Breast epithelium (tissue), 4 donors: ENCODE measurements at regions not wholly inside any gene's neighbourhood (a gene's known extent, or its start where the extent isn't known, plus 50 kb on each side); places are given as distances from the start of the nearest gene placed in this dataset.

Experiments used
- DNase-seq, 2 donors: peaks; one replicate each; pipeline ENCODE4 v3.0.0-alpha.2; 2019; ENCODE audit warnings: low spot score in 2 of 2
- H3K27ac ChIP-seq, 2 donors: fragments of 200-600 bp; sonication (generic) in 1 of 2; one replicate each; pipeline ENCODE4 v1.5.1; 2016 to 2019; ENCODE audit warnings: mild to moderate bottlenecking in 1 of 2
- H3K27me3 ChIP-seq, 2 donors: fragments of 200-600 bp; sonication (generic) in 1 of 2; one replicate each; pipeline versions ENCODE4 v1.5.1 to v1.6.0; 2017 to 2019; ENCODE audit warnings: control low read depth in 1 of 2, mild to moderate bottlenecking in 1 of 2
- H3K36me3 ChIP-seq: fragments of 200-600 bp; one replicate; pipeline ENCODE4 v1.5.1; 2019
- H3K4me1 ChIP-seq, 2 donors: fragments of 200-600 bp; sonication (generic); one replicate each; pipeline ENCODE4 v1.5.1; 2016 to 2019; ENCODE audit warnings: control low read depth in 1 of 2
- H3K4me3 ChIP-seq, 3 donors: fragments of 200-600 bp; sonication (generic); 1 replicate in 2 of 3; 2 replicates in 1 of 3; pipeline ENCODE4 v1.5.1; 2016 to 2019; ENCODE audit warnings: mild to moderate bottlenecking in 3 of 3, moderate library complexity in 2 of 3
- H3K9me3 ChIP-seq, 2 donors: fragments of 200-600 bp; sonication (generic) in 1 of 2; one replicate each; pipeline ENCODE4 v1.5.1; 2016 to 2019; ENCODE audit warnings: control low read depth in 1 of 2
- CTCF ChIP-seq, 3 donors: fragments of 450-650 bp; IDR thresholded peaks; one replicate each; pipeline ENCODE4 v1.5.1; 2016 to 2017; ENCODE audit warnings: antibody characterized with exemption in 3 of 3, mild to moderate bottlenecking in 3 of 3, moderate library complexity in 3 of 3
- POLR2A ChIP-seq: fragments of 450-650 bp; IDR thresholded peaks from one replicate; pipeline ENCODE4 v1.6.1; 2016; ENCODE audit warnings: antibody characterized with exemption, mild to moderate bottlenecking, moderate library complexity
- POLR2AphosphoS5 ChIP-seq, 3 donors: sonication (generic); formaldehyde crosslinking; IDR thresholded peaks; one replicate each; pipeline ENCODE4 v1.6.1; 2017; ENCODE audit warnings: antibody characterized with exemption in 3 of 3
- intact Hi-C: fragments of 100-400 bp; cut with DNase I; formaldehyde crosslinking; loops from one replicate; pipeline ENCODE4 v1.15.1; 2023; ENCODE audit warnings: low total_unique reads

DNA sequence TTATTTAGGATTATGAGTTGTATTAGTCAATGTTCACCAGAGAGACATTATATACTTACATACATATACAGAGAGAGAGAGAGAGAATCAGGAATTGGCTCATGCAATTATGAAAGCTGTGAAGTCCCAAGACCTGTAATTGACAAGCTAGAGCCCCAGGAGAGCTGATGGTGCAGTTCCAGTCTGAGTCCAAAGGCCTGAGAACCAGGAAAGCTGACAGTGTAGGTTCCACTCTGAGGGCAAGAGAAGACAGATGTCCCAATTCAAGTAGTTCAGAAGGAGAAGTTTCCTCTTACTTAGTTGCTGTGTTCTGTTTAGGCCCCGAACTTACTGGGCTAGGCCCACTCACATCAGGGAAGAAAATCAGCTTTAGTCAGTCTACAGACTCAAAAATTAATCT, 76.4 kb upstream of the FICD start:
- H3K27ac ChIP-seq: no peak overlapping the region
- no peak overlapping the region for H3K4me3 ChIP-seq
- no peaks in the 10 kb centered on the region for H3K36me3 ChIP-seq
- no peaks in the 10 kb centered on the region for H3K9me3 ChIP-seq
- intact Hi-C loops: no loop called here
- no peaks in the 10 kb centered on the region for H3K27me3 ChIP-seq
- TF ChIP-seq POLR2AphosphoS5 (IDR thresholded peaks at IDR 0.05): no peak
- TF ChIP-seq CTCF (IDR thresholded peaks at IDR 0.05): no peak
- TF ChIP-seq POLR2A: no peak
- DNase-seq: no peak
- H3K4me1 ChIP-seq: no peaks in the 10 kb centered on the region

DNA sequence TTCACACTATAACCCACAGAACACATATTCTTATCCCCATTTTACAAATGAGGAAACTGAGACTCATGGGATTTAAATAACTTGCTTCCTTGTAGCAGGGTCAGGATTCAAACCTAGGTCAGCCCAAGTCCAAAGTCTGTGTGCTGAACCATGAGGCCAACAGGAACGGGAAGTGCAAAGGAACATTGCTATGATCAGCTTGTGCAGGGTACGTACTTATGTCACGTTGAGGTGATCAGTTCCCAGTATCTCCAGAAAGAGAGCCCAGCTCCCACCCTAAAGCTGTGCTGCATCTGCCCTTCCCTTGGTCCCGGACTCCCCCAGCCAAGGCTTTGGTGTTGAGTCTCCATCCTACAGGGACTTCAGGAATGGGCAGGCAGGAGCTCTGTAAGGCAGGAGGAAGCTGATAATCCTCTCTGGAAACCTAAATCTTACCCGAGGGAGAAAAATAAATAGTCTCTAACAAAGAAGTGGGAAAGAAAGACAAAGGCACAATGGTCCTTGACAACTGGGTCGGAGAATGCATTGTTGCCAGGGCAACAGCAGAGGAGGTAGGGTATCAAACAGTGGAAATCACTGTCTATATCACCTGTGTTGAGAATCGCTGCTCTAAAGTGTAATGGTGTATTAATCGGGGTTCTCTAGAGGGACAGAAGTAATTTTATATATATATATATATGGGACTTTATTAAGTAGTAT, 82.5 kb upstream of the FICD start:
- no peak for TF ChIP-seq CTCF (IDR thresholded peaks at IDR 0.05)
- no peak for TF ChIP-seq POLR2A
- TF ChIP-seq POLR2AphosphoS5 (IDR thresholded peaks at IDR 0.05): no peak
- DNase-seq: no peak

DNA sequence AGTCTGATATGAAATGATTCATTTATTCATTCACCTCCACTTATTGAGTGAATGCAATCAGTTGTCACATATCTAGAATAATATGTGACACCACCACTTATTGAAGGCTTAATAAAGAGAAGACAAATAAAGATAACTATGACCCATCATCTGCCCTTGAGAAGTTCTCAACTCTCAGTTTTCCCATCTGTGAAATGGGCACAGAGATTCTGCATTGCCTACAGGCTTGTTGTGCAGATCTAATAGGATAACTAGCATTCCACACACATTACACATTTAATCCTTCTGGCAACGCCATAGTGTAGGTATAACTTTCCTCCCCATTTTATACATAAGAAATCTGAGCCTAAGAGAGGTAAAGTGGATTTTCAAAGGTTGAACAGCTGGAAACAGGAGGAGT, 84.2 kb upstream of the FICD start:
- no peaks in the 10 kb centered on the region for H3K9me3 ChIP-seq
- no peaks in the 10 kb centered on the region for H3K4me1 ChIP-seq
- DNase-seq: no peak
- H3K27ac ChIP-seq: no peak overlapping the region
- intact Hi-C loops: no loop called here
- H3K4me3 ChIP-seq: no peak overlapping the region
- no peaks in the 10 kb centered on the region for H3K27me3 ChIP-seq
- TF ChIP-seq POLR2A: no peak
- no peak for TF ChIP-seq POLR2AphosphoS5 (IDR thresholded peaks at IDR 0.05)
- TF ChIP-seq CTCF (IDR thresholded peaks at IDR 0.05): no peak
- no peaks in the 10 kb centered on the region for H3K36me3 ChIP-seq

More for the DNA sequence above, 82.5 kb upstream of the FICD start:
- H3K9me3 ChIP-seq: no peaks in the 10 kb centered on the region
- H3K4me3 ChIP-seq: no peak overlapping the region
- H3K27me3 ChIP-seq: no peaks in the 10 kb centered on the region
- no peaks in the 10 kb centered on the region for H3K36me3 ChIP-seq
- intact Hi-C loops: no loop called here
- no peak overlapping the region for H3K27ac ChIP-seq
- H3K4me1 ChIP-seq: no peaks in the 10 kb centered on the region

DNA sequence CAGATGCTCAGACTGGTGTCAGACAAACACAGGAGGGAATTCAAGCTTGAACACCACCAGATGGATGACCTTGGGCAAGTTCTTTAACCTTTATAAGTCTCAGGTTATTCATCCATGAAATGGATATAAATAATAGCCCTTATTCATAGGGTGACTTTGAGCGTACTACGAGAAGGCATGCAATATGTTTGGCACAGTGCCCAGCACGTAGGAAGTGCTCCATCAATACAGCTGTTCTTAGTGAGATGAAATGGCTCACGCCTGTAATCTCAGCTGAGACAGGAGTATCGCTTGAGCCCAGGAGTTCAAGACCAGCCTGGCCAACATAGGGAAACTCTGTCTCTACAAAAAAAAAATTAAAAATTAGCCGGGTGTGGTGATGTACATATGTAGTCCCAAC, 84.8 kb upstream of the FICD start:
- no peak for TF ChIP-seq POLR2A
- no peak for TF ChIP-seq CTCF (IDR thresholded peaks at IDR 0.05)
- no peak for TF ChIP-seq POLR2AphosphoS5 (IDR thresholded peaks at IDR 0.05)
- DNase-seq: no peak
- Histone ChIP-seq H3K27ac (no peak overlapping the region), H3K4me3 (no peak overlapping the region), H3K27me3 (no peaks in the 10 kb centered on the region), H3K36me3 (no peaks in the 10 kb centered on the region), H3K4me1 (no peaks in the 10 kb centered on the region), H3K9me3 (no peaks in the 10 kb centered on the region)
- intact Hi-C loops: no loop called here

- H3K27me3 ChIP-seq: no peaks in the 10 kb centered on the region
Observed at GRCh38 chr12:108425238-108425795, 86.2 kb upstream of the CMKLR1 start.

More at GRCh38 chr12:108425238-108425795, 86.2 kb upstream of the CMKLR1 start:
- Histone ChIP-seq H3K4me3 (no peak overlapping the region), H3K27ac (no peak overlapping the region), H3K9me3 (no peaks in the 10 kb centered on the region), H3K4me1 (no peaks in the 10 kb centered on the region), H3K36me3 (no peaks in the 10 kb centered on the region)
- no peak for DNase-seq
- TF ChIP-seq CTCF (IDR thresholded peaks at IDR 0.05) (no peak), POLR2A (no peak), POLR2AphosphoS5 (IDR thresholded peaks at IDR 0.05) (no peak)
- intact Hi-C loops: no loop called here
